ENCODE measurements at regions not wholly inside any gene's neighbourhood (a gene's known extent, or its start where the extent isn't known, plus 50 kb on each side); places are given as distances from the start of the nearest gene placed in this dataset.
"Not testable (repeated sequence)": the region's sequence is repeated elsewhere in the genome, so short reads cannot be mapped to it uniquely, and the experiment has no call there.

DNA sequence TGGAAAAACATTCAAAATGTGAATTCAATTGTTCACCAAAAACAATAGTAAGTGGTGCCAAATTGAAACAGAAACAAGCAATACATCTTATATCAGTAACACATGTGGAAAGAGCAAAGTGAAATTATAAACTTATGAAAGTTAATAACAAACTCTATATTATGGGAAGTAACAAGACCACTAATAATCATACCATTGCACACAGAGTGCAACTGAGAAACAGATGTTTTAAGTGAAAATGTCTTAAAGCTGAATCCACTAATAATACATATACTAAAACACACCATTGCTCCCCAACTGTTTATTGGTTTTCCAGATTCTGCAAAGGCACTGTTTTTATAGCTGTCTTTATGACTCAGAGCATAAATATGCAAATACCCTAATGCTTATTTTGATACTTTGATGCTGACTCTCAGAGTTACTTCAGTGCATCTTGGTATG lies 292.3 kb downstream of the RFPL4B start:
- intact Hi-C loops (cut with micrococcal nuclease), result no loop called here

DNA sequence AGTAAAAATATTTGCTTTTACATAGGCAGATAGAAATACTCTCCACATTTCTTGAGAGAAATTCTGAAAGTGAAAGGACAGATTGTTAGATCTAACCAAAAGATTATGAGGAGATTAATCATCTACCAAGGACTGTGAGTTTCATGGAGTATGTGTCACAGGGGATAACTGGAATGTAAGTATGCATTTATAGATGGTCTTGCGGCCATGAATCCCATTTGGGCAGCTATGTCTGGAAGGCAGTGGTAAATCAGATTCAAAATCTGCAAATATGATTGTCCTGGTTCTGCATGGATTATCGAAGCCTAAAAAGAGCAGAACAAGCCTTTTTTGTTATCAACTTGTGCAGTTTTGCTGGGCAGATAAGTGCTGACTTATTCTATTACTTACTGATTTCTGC lies 293.8 kb downstream of the RFPL4B start:
- intact Hi-C loops (cut with micrococcal nuclease), result no loop called here

DNA sequence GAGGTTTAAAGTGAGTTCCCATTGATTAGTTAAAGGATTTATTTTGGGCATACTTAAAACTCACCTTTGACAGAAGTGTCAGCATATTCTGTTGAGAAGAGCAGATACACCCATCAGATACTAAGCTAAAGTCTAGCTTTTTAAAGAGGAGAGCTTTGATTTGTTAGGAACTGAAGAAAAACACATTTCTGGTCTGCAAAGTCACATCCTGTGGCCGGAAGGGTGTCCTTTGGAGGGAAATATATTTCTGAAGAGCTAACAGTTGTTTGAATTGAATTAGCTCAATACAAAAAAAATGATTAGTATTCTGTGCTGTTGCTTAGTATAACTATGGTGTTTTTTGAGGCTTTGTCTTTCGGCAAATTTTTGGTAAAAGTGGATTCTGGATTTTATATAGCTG lies 302.7 kb downstream of the RFPL4B start:
- intact Hi-C loops (cut with micrococcal nuclease), result no loop called here

DNA sequence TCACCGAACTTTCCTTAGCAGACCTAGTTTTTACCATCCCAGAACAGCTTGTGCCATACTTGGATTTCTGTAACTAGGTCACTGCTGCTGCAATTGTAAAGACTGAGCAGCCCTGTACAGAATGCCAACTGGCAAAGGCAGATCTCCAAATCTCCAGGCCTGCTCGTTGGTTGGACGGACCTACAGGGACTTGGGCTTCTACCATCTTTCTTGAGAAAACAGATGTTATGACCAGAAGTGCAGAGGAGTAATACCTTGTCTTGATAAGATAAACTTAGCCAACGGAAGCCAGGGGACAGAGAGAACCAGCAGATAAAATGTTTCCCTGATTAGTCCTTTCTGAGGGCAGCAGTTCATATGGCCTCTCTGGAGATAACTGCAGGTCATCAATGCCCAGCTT lies 304.1 kb downstream of the RFPL4B start:
- intact Hi-C loops (cut with micrococcal nuclease), result no loop called here

DNA sequence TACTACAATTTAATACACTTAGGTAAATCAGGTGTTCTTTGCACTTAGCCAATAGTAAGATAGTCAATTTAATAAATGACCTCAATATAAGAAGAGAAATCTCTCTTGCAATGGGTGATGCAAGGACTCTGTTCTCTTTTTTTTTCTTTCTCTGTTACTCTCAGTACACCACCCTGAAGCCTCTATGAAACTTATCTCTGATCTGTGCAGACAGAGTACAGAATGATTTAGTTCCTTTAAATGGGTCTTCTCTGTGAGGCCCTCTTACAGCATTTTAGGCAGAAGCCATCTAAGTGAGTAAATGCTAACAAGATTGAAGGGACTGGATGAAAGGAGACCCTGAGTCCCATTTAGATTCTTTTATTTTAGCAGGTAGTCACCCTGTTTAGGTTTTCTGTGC lies 312.8 kb downstream of the RFPL4B start:
- intact Hi-C loops (cut with micrococcal nuclease), result no loop called here

DNA sequence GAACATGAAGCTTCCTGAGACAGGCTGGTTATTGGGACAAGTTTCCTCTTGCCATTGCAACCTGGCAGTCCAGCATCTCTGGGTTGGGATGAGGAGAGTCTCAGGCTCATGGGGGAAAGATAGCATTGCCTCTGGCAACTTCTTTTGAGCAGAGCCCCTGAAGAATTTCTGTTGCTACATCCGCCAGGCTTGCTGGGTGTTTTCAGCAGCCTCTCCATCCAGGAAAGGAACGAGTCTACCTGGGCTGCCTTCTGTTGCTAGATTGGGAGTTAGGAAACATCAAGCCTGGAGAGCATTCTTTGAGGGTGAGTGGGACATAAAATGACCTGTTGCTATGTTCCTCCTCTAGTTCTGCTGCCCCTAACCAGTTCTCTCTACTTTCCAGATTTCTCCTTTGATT lies 313.5 kb downstream of the RFPL4B start:
- intact Hi-C loops (cut with micrococcal nuclease), result no loop called here

DNA sequence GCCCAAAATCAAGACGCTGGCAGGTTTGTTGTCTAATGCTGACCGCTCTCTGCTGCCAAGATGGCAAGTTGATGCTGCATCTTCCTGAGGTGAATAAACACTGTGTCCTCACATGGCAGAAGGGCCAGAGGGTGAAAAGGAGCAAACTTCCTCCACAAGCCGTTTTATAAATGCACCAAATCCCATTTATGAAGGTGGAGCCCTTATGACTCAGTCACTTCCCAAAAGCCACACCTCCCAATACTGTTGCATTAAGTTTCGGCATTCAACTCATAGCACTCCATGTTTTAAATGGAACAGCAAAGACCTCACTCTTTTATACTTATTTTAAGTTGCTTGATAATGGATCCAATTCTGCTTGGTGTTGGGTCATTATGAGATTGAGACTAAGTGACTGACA lies 316.6 kb downstream of the RFPL4B start:
- intact Hi-C loops (cut with micrococcal nuclease), result no loop called here

DNA sequence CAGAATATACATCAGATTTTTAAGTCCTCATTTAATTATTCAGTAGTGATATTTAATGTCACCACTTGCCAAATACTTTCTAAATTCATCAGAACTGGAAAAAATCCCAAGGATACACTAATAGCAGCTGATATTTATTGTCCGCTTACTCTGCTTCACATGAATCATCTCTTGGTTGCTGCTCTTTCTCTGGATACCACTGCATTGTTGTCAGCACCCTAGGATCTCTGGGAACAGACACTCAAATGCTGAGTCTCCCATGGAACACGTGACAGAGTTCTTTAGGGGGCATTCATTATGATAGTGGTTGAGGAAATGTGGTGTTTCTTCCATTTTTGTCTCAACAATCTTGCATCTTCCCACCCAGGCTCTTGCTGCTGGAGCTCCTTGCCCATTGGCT lies 318.0 kb downstream of the RFPL4B start:
- intact Hi-C loops (cut with micrococcal nuclease), result no loop called here

DNA sequence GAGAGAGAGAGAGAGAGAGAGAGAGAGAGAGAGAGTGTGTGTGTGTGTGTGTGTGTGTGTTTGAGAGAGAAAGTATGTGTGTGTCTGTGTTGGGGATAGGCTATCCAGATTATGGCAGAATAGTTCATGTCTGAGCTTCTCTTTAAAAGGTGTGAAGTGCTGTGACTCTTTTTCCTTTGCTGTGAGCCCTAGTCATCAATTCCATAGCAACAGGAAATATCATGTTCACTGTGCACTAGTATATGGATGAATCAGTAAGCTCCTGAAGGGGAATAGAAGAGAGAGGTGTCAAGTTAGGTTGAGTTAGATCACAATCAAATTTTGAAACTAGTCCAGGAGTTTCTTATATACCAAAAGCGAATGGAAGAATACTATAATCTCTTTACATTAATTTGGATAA lies 318.7 kb downstream of the RFPL4B start:
- intact Hi-C loops (cut with micrococcal nuclease), result no loop called here

DNA sequence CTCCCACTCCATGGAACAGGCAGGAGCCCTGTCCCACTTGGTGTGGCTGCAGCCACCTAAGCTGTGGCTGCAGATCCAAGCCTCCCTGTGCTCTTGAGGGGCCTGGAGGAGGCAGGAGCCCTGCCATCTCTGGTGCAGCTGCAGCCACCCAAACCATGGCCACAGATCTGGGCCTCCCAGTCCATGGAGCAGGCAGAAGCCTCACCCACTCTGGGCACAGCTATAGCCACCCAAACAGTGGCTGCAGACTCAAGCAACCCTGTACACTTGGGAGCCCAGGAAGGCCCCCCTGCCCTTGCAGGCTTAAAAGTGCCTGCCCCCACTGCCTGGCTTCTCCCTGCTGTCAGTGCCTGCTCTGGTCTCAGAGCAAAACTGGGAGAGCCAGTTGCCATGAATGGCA lies 320.3 kb downstream of the RFPL4B start:
- intact Hi-C loops (cut with micrococcal nuclease), result no loop called here

DNA sequence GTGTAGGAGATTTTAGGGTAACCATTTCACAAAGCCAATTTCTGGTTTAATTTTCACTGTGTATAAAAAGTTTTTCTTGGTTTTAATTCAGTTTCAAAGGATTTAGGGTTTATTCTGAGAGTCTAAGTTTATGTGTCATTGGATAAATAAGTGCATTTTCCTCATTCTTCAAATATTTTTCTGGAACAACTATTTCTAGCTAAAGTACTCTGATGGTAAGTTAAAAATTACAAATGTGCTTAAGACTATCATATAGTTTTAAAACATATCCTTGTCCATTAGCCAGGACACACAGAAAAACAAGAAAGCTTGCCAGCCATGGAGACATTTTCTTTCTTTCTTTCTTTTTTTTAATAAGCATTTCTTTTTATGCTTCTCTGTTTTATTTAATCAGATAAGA lies 333.0 kb downstream of the RFPL4B start:
- intact Hi-C loops (cut with micrococcal nuclease), result no loop called here

DNA sequence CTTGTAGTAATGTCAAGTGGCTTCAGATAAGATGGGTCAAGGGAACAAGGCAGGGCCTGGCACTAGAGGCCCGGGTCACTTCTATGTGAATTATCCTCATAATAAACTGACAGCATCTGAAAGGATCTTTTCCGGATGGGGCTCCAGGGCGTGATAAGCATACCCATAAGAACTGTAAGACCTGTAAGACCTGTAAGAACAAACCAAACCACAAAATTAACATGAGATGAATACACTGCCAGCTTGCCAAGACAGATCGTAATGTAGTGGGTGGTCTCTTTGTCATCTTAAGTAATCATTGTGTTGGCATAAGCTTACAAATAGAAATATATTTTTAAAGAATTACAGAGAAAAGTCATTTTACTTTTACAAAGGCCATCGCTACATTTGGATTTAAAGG lies 334.9 kb downstream of the RFPL4B start:
- intact Hi-C loops (cut with micrococcal nuclease), result no loop called here

DNA sequence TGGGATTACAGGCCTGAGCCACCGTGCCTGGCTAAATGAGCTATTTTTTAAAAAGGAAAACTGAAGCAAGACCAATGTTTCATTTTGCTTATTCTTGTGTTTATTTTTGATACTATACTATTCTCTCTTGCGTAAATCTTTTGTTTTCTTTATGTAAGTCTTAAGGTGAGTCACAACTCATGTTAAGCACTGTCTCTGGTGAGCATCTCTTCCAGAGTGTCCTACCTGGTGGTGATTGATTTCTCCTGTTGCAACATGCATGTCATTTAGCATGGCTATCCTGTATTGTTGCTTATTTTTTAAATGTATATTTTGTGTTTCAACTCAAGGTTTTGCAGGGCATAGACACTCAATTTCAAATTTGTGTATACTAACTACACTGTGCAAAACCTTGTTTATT lies 336.0 kb downstream of the RFPL4B start:
- intact Hi-C loops (cut with micrococcal nuclease), result no loop called here

DNA sequence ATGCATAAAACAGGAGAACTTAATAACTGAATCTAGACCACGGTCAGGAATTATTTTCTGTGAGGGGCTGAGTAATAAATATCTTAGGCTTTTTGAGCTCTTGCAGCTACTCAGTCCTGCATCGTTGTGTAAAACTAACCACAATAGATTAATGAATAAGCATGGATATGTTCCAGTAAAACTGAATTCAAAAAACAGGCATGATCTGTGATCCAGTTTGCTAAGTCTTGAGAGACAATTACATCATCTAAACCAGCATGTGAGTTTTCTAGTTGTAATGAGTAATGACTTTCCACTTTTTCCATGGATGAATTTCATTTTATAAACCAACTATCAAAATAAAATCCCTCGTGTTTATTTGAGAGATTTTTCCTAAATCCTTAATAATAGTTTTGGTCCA lies 336.8 kb downstream of the RFPL4B start:
- intact Hi-C loops (cut with micrococcal nuclease), result no loop called here

DNA sequence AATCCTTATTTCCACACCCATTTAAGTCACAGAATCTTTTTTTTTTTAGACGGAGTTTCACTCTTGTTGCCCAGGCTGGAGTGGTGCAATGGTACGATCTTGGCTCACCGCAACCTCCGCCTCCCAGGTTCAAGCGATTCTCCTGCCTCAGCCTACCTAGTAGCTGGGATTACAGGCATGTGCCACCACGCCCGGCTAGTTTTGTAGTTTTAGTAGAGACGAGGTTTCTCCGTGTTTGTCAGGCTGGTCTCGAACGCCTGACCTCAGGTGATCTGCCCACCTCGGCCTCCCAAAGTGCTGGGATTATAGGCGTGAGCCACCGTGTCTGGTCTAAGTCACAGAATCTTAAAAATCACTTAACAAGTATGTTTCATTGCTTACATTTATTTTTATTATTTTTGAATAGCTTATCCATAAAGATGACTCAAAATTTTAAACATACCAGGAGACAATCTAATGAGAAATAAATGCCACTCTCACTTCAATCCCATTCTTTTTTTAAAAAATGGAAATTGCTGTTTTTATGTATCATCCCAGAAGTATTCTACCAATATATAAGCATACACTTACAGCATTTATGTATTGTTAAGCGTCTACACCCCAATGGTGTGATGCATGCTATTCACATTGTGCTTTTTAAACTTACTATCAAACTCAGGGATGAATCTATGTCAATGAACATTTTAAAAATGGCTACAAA lies 338.5 kb downstream of the RFPL4B start:
- intact Hi-C loops (cut with micrococcal nuclease), result not testable (repeated sequence)

DNA sequence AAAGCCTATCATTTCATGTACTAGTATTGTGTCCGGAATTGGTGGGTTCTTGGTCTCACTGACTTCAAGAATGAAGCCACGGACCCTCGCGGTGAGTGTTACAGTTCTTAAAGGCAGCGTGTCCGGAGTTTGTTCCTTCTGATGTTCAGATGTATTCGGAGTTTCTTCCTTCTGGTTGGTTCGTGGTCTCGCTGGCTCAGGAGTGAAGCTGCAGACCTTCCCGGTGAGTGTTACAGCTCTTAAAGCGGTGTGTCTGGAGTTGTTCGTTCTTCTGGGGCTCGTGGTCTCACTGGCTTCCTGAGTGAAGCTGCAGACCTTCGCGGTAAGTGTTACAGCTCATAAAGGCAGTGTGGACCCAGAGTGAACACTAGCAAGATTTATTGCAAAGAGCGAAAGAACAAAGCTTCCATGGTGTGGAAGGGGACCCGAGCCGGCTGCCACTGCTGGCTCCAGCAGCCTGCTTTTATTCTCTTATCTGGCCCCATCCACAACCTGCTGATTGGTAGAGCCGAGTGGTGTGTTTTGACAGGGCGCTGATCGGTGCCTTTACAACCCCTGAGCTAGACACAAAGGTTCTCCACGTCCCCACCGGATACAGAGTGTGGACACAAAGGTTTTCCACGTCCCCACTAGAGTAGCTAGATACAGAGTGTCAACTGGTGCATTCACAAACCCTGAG lies 341.5 kb downstream of the RFPL4B start:
- intact Hi-C loops (cut with micrococcal nuclease), result not testable (repeated sequence)

DNA sequence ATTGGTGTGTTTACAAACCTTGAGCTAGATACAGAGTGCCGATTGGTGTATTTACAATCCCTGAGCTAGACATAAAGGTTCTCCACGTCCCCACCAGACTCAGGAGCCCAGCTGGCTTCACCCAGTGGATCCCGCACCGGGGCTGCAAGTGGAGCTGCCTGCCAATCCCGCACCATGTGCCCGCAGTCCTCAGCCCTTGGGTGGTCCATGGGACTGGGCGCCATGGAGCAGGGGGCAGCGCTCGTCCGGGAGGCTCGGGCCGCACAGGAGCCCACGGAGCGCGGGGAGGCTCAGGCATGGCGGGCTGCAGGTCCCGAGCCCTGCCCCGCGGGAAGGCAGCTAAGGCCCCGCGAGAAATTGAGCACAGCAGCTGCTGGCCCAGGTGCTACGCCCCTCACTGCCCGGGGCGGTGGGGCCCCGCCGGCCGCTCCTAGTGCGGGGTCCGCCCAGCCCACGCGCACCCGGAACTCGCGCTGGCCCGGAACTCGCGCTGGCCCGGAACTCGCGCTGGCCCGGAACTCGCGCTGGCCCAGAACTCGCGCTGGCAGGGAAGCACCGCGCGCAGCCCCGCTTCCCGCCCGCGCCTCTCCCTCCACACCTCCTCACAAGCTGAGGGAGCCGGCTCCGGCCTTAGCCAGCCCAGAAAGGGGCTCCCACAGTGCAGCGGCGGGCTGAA lies 342.2 kb downstream of the RFPL4B start:
- intact Hi-C loops (cut with micrococcal nuclease), result not testable (repeated sequence)

DNA sequence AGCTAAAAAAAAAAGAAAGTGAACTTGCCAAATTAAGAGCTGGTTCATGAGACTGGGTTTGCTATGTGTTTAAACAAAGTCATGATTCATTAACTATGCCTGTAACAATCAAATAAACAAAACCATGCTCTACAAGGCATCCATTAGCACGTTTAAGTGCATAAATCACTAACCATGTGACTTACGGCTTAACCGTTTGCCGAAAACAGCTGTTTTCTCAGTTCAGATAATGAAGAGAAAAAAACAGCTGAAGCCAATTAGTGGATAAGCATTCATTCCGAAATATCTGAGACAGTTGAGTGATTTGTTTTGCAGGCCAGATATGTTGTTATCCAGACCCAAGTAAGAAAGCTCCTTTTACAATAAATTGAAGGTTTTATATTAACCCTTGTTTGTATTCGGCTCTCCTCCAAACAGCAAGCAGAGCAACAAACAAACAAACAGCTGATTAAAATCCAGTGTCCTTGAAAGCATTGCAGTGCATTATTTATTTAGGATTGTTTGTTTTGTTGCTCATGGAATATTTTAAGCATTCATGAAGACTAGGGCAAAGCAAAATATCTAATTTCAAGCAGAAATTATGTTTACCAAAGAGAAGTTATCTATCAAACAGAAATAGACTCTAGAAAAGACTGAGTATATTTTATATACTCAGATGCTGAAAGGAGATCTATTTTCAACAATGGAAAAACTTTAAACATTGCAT lies 343.5 kb downstream of the RFPL4B start:
- intact Hi-C loops (cut with micrococcal nuclease), result no loop called here

DNA sequence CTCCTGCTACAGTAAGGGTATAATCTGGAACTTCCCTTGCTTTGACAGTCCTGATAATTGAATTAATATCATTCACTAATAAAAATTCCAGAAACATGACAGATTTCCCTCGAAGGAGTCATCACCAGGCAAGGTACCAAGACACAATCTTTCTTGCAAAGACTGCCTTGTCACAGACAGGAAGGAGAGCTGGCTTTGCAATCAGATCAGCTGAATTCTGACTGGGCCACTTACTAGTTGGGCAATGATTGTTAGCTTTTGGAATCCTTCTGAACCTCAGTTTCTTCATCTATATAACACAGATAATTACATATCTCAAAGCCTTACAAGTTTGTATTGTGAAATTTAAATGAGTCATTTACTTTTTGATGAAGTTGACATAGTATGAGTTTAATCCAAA lies 344.2 kb downstream of the RFPL4B start:
- intact Hi-C loops (cut with micrococcal nuclease), result no loop called here

DNA sequence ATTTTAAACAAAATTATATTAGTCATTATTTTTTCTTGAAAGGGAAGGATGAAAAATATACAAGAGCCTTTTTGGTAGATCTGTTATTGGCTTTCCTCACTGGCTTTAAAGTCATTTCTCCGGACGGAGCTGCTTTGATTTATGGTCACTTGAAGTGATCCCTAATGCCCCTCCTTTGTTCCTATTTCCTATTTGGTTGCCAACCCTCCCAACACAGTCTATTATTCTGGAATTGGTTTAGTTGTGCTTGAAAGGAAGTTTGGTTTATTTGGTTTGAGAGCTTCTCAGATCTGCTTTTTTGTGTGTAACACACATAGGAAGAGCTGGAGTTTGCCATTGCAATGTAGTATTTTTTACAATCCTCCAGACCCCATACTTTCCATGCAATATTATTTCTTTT lies 347.9 kb downstream of the RFPL4B start:
- intact Hi-C loops (cut with micrococcal nuclease), result no loop called here

DNA sequence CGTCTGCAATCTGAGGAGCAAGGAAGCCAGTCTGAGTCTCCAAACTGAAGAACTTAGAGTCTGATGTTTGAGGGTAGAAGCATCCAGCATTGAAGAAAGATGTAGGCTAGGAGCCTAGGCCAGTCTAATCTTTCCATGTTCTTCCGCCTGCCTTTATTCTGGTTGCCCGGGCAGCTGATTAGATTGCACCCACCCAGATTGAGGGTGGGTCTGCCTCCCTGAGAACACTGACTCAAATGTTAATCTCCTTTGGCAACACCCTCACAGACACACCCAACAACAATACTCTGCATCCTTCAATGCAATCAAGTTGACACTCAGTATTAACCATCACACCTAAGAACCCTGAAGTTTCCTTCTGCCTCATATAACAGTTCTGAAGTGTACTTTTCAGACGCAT lies 350.1 kb downstream of the RFPL4B start:
- intact Hi-C loops (cut with micrococcal nuclease), result no loop called here

DNA sequence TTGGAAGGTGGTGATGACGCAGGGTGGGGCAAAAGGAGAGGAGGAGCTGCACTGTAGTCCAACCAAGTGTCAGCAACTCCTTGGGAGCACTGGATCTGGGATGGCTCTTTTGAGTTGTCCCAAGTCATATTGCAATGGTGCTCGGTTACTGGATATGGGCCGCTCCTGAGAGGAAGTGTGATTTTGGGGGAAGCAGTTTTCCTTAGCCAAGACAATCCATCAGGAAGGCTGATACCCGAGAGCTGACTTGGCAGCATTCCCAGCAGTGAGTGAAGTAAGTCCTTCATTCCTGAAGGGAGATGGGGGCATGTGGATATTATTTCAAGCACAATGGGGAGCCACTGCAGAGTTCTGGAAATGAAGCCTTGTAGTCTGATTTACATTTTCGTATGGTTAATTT lies 354.1 kb downstream of the RFPL4B start:
- intact Hi-C loops (cut with micrococcal nuclease), result no loop called here

All from T-helper 1 cell treated with Interleukin-12 subunit alpha and Interleukin-12 subunit beta and Interleukin-4 antibody, amounts not matched to agents 30 ng/mL and 1 ng/mL, for 36 hours (primary cell).